Stomach (tissue), 4 donors: ENCODE measurements at regions not wholly inside any gene's neighbourhood (a gene's known extent, or its start where the extent isn't known, plus 50 kb on each side); places are given as distances from the start of the nearest gene placed in this dataset.

Experiments
- POLR2A ChIP-seq, 4 donors: fragments of 450-650 bp; IDR thresholded peaks; one replicate each; pipeline ENCODE4 v1.6.1; 2016; ENCODE audit warnings: antibody characterized with exemption in 4 of 4, control low read depth in 2 of 4, mild to moderate bottlenecking in 1 of 4, moderate library complexity in 1 of 4
- POLR2AphosphoS5 ChIP-seq, 3 donors: sonication (generic); formaldehyde crosslinking; IDR thresholded peaks; one replicate each; pipeline ENCODE4 v1.6.1; 2016; ENCODE audit warnings: antibody characterized with exemption in 3 of 3
- TF ChIP-seq, protein P1 (sequence below), 7 experiments: fragments of 450-650 bp in 4 of 7; fragments of 200-600 bp in 3 of 7; sonication (generic) in 3 of 7; IDR thresholded peaks; one replicate each; pipeline ENCODE4 v1.5.1; 2016 to 2019; ENCODE audit warnings: antibody characterized with exemption in 7 of 7, control low read depth in 2 of 7, mild to moderate bottlenecking in 1 of 7

DNA sequence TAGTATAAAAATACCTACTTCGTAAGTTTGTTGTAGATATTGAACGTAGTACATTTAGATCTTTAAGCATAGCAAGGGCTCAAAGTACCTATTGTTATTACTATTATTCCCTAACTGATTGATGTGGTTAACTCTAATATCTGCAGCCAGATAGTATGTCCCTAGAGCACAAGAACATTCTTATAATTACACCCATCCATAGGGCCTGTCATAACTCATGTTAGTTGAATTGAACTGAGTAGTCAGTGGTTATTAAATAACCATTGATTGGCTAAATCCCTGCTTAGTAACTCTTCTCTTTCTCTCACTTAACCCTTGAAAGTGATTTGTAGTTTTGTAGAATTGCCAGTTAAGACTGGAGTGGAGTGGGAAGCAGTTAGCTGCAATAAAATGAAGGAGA lies 207.5 kb upstream of the HS3ST5 start:
- TF ChIP-seq POLR2AphosphoS5 (IDR thresholded peaks at IDR 0.05) = no peak
- TF ChIP-seq, protein P1, sequence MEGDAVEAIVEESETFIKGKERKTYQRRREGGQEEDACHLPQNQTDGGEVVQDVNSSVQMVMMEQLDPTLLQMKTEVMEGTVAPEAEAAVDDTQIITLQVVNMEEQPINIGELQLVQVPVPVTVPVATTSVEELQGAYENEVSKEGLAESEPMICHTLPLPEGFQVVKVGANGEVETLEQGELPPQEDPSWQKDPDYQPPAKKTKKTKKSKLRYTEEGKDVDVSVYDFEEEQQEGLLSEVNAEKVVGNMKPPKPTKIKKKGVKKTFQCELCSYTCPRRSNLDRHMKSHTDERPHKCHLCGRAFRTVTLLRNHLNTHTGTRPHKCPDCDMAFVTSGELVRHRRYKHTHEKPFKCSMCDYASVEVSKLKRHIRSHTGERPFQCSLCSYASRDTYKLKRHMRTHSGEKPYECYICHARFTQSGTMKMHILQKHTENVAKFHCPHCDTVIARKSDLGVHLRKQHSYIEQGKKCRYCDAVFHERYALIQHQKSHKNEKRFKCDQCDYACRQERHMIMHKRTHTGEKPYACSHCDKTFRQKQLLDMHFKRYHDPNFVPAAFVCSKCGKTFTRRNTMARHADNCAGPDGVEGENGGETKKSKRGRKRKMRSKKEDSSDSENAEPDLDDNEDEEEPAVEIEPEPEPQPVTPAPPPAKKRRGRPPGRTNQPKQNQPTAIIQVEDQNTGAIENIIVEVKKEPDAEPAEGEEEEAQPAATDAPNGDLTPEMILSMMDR (IDR thresholded peaks at IDR 0.05) = no peak
- no peak for TF ChIP-seq POLR2A (IDR thresholded peaks at IDR 0.05)
